GM23338 (cell line): ENCODE measurements at regions not wholly inside any gene's neighbourhood (a gene's known extent, or its start where the extent isn't known, plus 50 kb on each side); places are given as distances from the start of the nearest gene placed in this dataset.

Experiments used
- ATAC-seq: fragments of 200-7000 bp; cut with Tn5 transposase; 3 replicates; pipeline ENCODE4 v1.9.1; 2020
- DNase-seq: peaks from one replicate; pipeline ENCODE4 v3.0.0-alpha.2; 2015; ENCODE audit warnings: low spot score
- H2AFZ ChIP-seq: fragments of 200-600 bp; sonication (generic); 2 replicates; pipeline ENCODE4 v1.8.0; 2016; ENCODE audit warnings: antibody characterized with exemption, mild to moderate bottlenecking, moderate library complexity
- H3F3A ChIP-seq: fragments of 200-600 bp; sonication (generic); replicated peaks from 2 replicates; pipeline ENCODE4 v1.8.0; 2017; ENCODE audit warnings: antibody characterized with exemption, mixed run types, low read depth
- H3K27ac ChIP-seq: fragments of 200-600 bp; sonication (generic); 2 replicates; pipeline ENCODE4 v1.6.1; 2016; ENCODE audit warnings: low read depth
- H3K27me3 ChIP-seq: fragments of 200-600 bp; sonication (generic); 2 replicates; pipeline ENCODE4 v1.8.0; 2016; ENCODE audit warnings: mild to moderate bottlenecking, mixed run types, moderate library complexity; ENCODE audit not compliant: insufficient read depth
- H3K36me3 ChIP-seq: fragments of 200-600 bp; sonication (generic); 2 replicates; pipeline ENCODE4 v1.8.0; 2016; ENCODE audit warnings: mild to moderate bottlenecking; ENCODE audit not compliant: insufficient read depth
- H3K4me1 ChIP-seq: fragments of 200-600 bp; sonication (generic); 2 replicates; pipeline ENCODE4 v1.8.0; 2016; ENCODE audit warnings: mild to moderate bottlenecking, moderate library complexity; ENCODE audit not compliant: insufficient read depth
- H3K4me2 ChIP-seq: fragments of 200-600 bp; sonication (generic); 2 replicates; pipeline ENCODE4 v1.7.1; 2017; ENCODE audit warnings: mixed run types
- H3K4me3 ChIP-seq: fragments of 200-600 bp; sonication (generic); 2 replicates; pipeline ENCODE4 v1.6.1; 2016; ENCODE audit warnings: mixed run types
- H3K79me2 ChIP-seq: fragments of 200-600 bp; sonication (generic); replicated peaks from 2 replicates; pipeline ENCODE4 v1.8.0; 2017; ENCODE audit warnings: mild to moderate bottlenecking; ENCODE audit not compliant: insufficient read depth
- H3K9me2 ChIP-seq: fragments of 200-600 bp; sonication (generic); 2 replicates; pipeline ENCODE4 v1.8.0; 2017; ENCODE audit not compliant: insufficient read depth
- H4K20me1 ChIP-seq: fragments of 200-600 bp; sonication (generic); replicated peaks from 2 replicates; pipeline ENCODE4 v1.8.0; 2017; ENCODE audit warnings: mild to moderate bottlenecking; ENCODE audit not compliant: insufficient read depth
- H3K27ac Mint-ChIP-seq: 2 replicates; pipeline ENCODE4 v1.8.0; 2020; ENCODE audit warnings: inconsistent platforms, mild to moderate bottlenecking, moderate library complexity, mixed read lengths
- H3K27me3 Mint-ChIP-seq: 3 replicates; pipeline ENCODE4 v1.8.0; 2022; ENCODE audit warnings: low read depth, mild to moderate bottlenecking, moderate library complexity, mixed read lengths, inconsistent platforms; ENCODE audit not compliant: insufficient read depth, poor library complexity
- H3K36me3 Mint-ChIP-seq: 3 replicates; pipeline ENCODE4 v1.8.0; 2021; ENCODE audit warnings: low read depth, mild to moderate bottlenecking, inconsistent platforms, moderate library complexity, mixed read lengths
- H3K4me1 Mint-ChIP-seq: 3 replicates; pipeline ENCODE4 v1.8.0; 2020; ENCODE audit warnings: mild to moderate bottlenecking, inconsistent platforms, mixed read lengths
- H3K4me3 Mint-ChIP-seq: 3 replicates; pipeline ENCODE4 v1.8.0; 2021; ENCODE audit warnings: moderate library complexity, mild to moderate bottlenecking, inconsistent platforms, mixed read lengths
- H3K9me3 Mint-ChIP-seq: 3 replicates; pipeline ENCODE4 v1.8.0; 2020; ENCODE audit warnings: moderate library complexity, mild to moderate bottlenecking, inconsistent platforms, mixed read lengths
- EZH2 ChIP-seq: fragments of 200-600 bp; sonication (generic); IDR thresholded peaks from one replicate; pipeline ENCODE4 v1.8.0; 2017; ENCODE audit warnings: antibody characterized with exemption, mild to moderate bottlenecking, low read depth; ENCODE audit not compliant: unreplicated experiment
- EZH2phosphoT487 ChIP-seq: fragments of 200-600 bp; sonication (generic); IDR thresholded peaks from one replicate; pipeline ENCODE4 v1.8.1; 2018; ENCODE audit warnings: antibody characterized with exemption; ENCODE audit not compliant: unreplicated experiment
- JUNB ChIP-seq: IDR thresholded peaks from one replicate; pipeline ENCODE4 v1.6.1; 2016; ENCODE audit warnings: antibody characterized with exemption; ENCODE audit not compliant: unreplicated experiment
- NANOG ChIP-seq: IDR thresholded peaks from 2 replicates; pipeline ENCODE4 v1.6.1; 2016; ENCODE audit warnings: antibody characterized with exemption, borderline replicate concordance
- POLR2AphosphoS5 ChIP-seq: IDR thresholded peaks from 2 replicates; pipeline ENCODE4 v1.6.1; 2016; ENCODE audit warnings: antibody characterized with exemption, low read depth
- STAT1 ChIP-seq: IDR thresholded peaks from one replicate; pipeline ENCODE4 v1.6.1; 2016; ENCODE audit warnings: antibody characterized with exemption; ENCODE audit not compliant: unreplicated experiment
- ZNF114 ChIP-seq: fragments of 250-450 bp; sonication (Bioruptor Pico); IDR thresholded peaks from 2 replicates; pipeline ENCODE4 v1.5.0; 2020; ENCODE audit warnings: mild to moderate bottlenecking, moderate library complexity
- ZNF331 ChIP-seq: fragments of 250-450 bp; sonication (Bioruptor Pico); IDR thresholded peaks from 2 replicates; pipeline ENCODE4 v1.5.0; 2020; ENCODE audit warnings: low read depth, mild to moderate bottlenecking, moderate library complexity
- TF ChIP-seq, protein P1 (sequence below): fragments of 250-450 bp; sonication (Bioruptor Pico); IDR thresholded peaks from 2 replicates; pipeline ENCODE4 v1.5.0; 2020; ENCODE audit warnings: mild to moderate bottlenecking, moderate library complexity
- TF ChIP-seq, protein P2 (sequence below): IDR thresholded peaks from one replicate; pipeline ENCODE4 v1.6.1; 2018; ENCODE audit warnings: antibody characterized with exemption; ENCODE audit not compliant: unreplicated experiment

DNA sequence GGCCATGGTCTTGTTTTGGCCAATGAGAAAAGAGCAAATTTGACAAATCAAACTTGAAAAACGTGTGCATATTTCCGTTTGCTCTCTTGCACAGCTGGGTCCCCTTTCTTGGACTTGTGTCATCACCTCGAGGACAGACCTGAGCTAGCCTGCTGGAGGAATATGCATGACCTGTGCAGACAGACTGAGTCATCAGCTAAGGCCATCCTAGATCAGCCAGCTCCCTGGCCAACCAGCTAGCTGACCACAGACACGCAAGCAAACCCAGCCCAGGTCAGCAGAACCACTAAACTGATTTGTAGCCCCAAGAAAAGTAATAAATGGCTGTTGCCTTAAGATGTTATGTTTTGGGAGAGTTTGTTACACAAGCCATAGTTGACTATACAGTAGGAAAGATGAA, 61.3 kb upstream of the PAX3 start (continued):
- no peak for TF ChIP-seq JUNB

DNA sequence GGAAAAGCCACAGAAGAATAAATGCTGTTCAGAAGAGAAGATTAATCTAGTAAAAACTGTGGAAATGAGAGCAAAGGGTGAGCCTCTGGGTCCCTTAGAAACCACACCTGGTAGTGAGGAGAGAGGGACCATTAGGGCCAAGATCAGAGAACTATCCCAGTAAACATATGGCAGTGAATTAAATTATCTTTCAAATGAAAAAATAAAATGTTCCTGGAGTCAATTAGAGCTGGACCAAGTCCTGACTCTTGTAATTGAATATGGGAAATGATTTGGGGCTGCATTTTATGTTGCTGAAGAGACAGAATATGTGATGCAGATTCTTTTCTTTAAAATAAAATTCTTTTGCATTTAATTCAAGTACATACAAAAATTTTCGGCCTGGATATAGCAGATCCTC, 62.2 kb upstream of the PAX3 start:
- no peak overlapping the region for H3K4me3 ChIP-seq
- H3K4me3 Mint-ChIP-seq = no peak overlapping the region
- ATAC-seq (no peak), DNase-seq (no peak)
- H3K27ac Mint-ChIP-seq = no peak overlapping the region
- no peaks in the 10 kb centered on the region for H3K27me3 ChIP-seq
- no peak overlapping the region for H2AFZ ChIP-seq
- no peaks in the 10 kb centered on the region for H3K27me3 Mint-ChIP-seq
- H3K36me3 ChIP-seq = no peaks in the 10 kb centered on the region
- H3F3A ChIP-seq = no peaks in the 10 kb centered on the region
- H3K9me2 ChIP-seq = no peaks in the 10 kb centered on the region; the same call in 1 of the 2 replicates
- no peaks in the 10 kb centered on the region for H4K20me1 ChIP-seq
- no peaks in the 10 kb centered on the region for H3K79me2 ChIP-seq
- H3K4me2 ChIP-seq = no peak overlapping the region
- no peaks in the 10 kb centered on the region for H3K4me1 ChIP-seq
- no peaks in the 10 kb centered on the region for H3K9me3 Mint-ChIP-seq
- H3K27ac ChIP-seq = no peak overlapping the region
- no peaks in the 10 kb centered on the region for H3K4me1 Mint-ChIP-seq
- no peaks in the 10 kb centered on the region for H3K36me3 Mint-ChIP-seq
- no peak for TF ChIP-seq ZNF114 (CRISPR knock-in tag)
- no peak for TF ChIP-seq JUNB
- TF ChIP-seq NANOG = no peak
- no peak for TF ChIP-seq STAT1

DNA sequence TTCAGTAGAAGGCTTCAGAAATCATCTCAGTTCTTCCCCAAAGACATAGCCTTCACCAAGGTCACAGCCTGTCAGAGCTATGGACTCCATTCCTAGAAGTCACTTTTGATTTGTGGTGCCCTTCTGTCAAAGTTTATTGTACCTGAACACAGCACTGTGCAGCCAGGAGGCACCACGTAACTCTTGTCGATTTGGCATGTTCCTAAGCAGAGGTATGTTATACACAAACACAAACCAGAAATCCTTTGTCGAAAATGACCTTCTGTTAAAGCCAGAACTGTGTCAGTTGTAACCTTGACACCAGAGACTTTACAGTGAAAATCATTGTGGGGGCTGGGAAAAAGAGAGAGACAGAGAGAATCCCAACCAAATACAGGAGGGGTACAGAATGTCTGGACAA, 62.6 kb upstream of the SGPP2 start:
- no peaks in the 10 kb centered on the region for H3F3A ChIP-seq
- no peak overlapping the region for H3K4me3 ChIP-seq
- H4K20me1 ChIP-seq = no peaks in the 10 kb centered on the region
- Mint-ChIP-seq H3K36me3 (no peaks in the 10 kb centered on the region), H3K4me1 (no peaks in the 10 kb centered on the region), H3K4me3 (no peak overlapping the region), H3K27ac (no peak overlapping the region), H3K27me3 (peaks cover 2% of the 10 kb centered on the region), H3K9me3 (no peaks in the 10 kb centered on the region)
- no peak overlapping the region for H3K27ac ChIP-seq
- DNase-seq (no peak), ATAC-seq (no peak)
- H3K4me1 ChIP-seq = no peaks in the 10 kb centered on the region
- H3K36me3 ChIP-seq = no peaks in the 10 kb centered on the region
- H2AFZ ChIP-seq = no peak overlapping the region
- no peaks in the 10 kb centered on the region for H3K79me2 ChIP-seq
- H3K4me2 ChIP-seq = no peak overlapping the region
- no peaks in the 10 kb centered on the region for H3K27me3 ChIP-seq
- H3K9me2 ChIP-seq = no peaks in the 10 kb centered on the region; the same call in 1 of the 2 replicates
- TF ChIP-seq STAT1 = no peak
- TF ChIP-seq JUNB = no peak
- TF ChIP-seq EZH2phosphoT487 = no peak
- no peak for TF ChIP-seq ZNF331
- TF ChIP-seq, protein P1, sequence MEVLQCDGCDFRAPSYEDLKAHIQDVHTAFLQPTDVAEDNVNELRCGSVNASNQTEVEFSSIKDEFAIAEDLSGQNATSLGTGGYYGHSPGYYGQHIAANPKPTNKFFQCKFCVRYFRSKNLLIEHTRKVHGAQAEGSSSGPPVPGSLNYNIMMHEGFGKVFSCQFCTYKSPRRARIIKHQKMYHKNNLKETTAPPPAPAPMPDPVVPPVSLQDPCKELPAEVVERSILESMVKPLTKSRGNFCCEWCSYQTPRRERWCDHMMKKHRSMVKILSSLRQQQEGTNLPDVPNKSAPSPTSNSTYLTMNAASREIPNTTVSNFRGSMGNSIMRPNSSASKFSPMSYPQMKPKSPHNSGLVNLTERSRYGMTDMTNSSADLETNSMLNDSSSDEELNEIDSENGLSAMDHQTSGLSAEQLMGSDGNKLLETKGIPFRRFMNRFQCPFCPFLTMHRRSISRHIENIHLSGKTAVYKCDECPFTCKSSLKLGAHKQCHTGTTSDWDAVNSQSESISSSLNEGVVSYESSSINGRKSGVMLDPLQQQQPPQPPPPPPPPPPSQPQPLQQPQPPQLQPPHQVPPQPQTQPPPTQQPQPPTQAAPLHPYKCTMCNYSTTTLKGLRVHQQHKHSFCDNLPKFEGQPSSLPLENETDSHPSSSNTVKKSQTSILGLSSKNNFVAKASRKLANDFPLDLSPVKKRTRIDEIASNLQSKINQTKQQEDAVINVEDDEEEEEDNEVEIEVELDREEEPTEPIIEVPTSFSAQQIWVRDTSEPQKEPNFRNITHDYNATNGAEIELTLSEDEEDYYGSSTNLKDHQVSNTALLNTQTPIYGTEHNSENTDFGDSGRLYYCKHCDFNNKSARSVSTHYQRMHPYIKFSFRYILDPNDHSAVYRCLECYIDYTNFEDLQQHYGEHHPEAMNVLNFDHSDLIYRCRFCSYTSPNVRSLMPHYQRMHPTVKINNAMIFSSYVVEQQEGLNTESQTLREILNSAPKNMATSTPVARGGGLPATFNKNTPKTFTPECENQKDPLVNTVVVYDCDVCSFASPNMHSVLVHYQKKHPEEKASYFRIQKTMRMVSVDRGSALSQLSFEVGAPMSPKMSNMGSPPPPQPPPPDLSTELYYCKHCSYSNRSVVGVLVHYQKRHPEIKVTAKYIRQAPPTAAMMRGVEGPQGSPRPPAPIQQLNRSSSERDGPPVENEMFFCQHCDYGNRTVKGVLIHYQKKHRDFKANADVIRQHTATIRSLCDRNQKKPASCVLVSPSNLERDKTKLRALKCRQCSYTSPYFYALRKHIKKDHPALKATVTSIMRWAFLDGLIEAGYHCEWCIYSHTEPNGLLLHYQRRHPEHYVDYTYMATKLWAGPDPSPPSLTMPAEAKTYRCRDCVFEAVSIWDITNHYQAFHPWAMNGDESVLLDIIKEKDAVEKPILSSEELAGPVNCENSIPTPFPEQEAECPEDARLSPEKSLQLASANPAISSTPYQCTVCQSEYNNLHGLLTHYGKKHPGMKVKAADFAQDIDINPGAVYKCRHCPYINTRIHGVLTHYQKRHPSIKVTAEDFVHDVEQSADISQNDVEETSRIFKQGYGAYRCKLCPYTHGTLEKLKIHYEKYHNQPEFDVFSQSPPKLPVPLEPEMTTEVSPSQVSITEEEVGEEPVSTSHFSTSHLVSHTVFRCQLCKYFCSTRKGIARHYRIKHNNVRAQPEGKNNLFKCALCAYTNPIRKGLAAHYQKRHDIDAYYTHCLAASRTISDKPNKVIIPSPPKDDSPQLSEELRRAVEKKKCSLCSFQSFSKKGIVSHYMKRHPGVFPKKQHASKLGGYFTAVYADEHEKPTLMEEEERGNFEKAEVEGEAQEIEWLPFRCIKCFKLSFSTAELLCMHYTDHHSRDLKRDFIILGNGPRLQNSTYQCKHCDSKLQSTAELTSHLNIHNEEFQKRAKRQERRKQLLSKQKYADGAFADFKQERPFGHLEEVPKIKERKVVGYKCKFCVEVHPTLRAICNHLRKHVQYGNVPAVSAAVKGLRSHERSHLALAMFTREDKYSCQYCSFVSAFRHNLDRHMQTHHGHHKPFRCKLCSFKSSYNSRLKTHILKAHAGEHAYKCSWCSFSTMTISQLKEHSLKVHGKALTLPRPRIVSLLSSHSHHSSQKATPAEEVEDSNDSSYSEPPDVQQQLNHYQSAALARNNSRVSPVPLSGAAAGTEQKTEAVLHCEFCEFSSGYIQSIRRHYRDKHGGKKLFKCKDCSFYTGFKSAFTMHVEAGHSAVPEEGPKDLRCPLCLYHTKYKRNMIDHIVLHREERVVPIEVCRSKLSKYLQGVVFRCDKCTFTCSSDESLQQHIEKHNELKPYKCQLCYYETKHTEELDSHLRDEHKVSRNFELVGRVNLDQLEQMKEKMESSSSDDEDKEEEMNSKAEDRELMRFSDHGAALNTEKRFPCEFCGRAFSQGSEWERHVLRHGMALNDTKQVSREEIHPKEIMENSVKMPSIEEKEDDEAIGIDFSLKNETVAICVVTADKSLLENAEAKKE (CRISPR knock-in tag) = no peak
- no peak for TF ChIP-seq EZH2
- TF ChIP-seq, protein P2, sequence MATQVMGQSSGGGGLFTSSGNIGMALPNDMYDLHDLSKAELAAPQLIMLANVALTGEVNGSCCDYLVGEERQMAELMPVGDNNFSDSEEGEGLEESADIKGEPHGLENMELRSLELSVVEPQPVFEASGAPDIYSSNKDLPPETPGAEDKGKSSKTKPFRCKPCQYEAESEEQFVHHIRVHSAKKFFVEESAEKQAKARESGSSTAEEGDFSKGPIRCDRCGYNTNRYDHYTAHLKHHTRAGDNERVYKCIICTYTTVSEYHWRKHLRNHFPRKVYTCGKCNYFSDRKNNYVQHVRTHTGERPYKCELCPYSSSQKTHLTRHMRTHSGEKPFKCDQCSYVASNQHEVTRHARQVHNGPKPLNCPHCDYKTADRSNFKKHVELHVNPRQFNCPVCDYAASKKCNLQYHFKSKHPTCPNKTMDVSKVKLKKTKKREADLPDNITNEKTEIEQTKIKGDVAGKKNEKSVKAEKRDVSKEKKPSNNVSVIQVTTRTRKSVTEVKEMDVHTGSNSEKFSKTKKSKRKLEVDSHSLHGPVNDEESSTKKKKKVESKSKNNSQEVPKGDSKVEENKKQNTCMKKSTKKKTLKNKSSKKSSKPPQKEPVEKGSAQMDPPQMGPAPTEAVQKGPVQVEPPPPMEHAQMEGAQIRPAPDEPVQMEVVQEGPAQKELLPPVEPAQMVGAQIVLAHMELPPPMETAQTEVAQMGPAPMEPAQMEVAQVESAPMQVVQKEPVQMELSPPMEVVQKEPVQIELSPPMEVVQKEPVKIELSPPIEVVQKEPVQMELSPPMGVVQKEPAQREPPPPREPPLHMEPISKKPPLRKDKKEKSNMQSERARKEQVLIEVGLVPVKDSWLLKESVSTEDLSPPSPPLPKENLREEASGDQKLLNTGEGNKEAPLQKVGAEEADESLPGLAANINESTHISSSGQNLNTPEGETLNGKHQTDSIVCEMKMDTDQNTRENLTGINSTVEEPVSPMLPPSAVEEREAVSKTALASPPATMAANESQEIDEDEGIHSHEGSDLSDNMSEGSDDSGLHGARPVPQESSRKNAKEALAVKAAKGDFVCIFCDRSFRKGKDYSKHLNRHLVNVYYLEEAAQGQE = no peak
- TF ChIP-seq ZNF114 (CRISPR knock-in tag) = no peak
- no peak for TF ChIP-seq POLR2AphosphoS5
